ENCODE measurements at regions not wholly inside any gene's neighbourhood (a gene's known extent, or its start where the extent isn't known, plus 50 kb on each side); places are given as distances from the start of the nearest gene placed in this dataset.

GRCh38 chr17:52674686-52675085, 516.2 kb upstream of the CA10 start:
- ChIA-PET POLR2A (no interaction called here), CTCF (no interaction called here)
- no peak overlapping the region for H3K4me3 ChIP-seq (ENCODE audit: low read depth, low read length)
- TF ChIP-seq CTCF (IDR thresholded peaks at IDR 0.05; ENCODE audit: insufficient read depth, low read length, missing control alignments) = no peak
- DNase-seq (ENCODE audit: low read depth, low spot score) = no peak

GRCh38 chr17:52673791-52674190, 515.3 kb upstream of the CA10 start:
- H3K4me3 ChIP-seq (ENCODE audit: low read depth, low read length) = no peak overlapping the region
- no peak for TF ChIP-seq CTCF (IDR thresholded peaks at IDR 0.05; ENCODE audit: insufficient read depth, low read length, missing control alignments)
- ChIA-PET POLR2A (no interaction called here), CTCF (no interaction called here)
- no peak for DNase-seq (ENCODE audit: low read depth, low spot score)

- ChIA-PET POLR2A (no interaction called here), CTCF (no interaction called here)
- no peak for TF ChIP-seq CTCF (IDR thresholded peaks at IDR 0.05; ENCODE audit: insufficient read depth, low read length, missing control alignments)
- DNase-seq (ENCODE audit: low read depth, low spot score) = no peak
- H3K4me3 ChIP-seq (ENCODE audit: low read depth, low read length) = no peak overlapping the region
These were observed 507.8 kb upstream of the CA10 start for GRCh38 chr17:52666264-52666663.

- TF ChIP-seq CTCF (IDR thresholded peaks at IDR 0.05; ENCODE audit: insufficient read depth, low read length, missing control alignments) = no peak
- no peak overlapping the region for H3K4me3 ChIP-seq (ENCODE audit: low read depth, low read length)
- ChIA-PET CTCF (no interaction called here), POLR2A (no interaction called here)
- DNase-seq (ENCODE audit: low read depth, low spot score) = no peak
These were observed 502.2 kb upstream of the CA10 start for GRCh38 chr17:52660692-52661091.

- ChIA-PET POLR2A (no interaction called here), CTCF (no interaction called here)
- no peak for DNase-seq (ENCODE audit: low read depth, low spot score)
- no peak for TF ChIP-seq CTCF (IDR thresholded peaks at IDR 0.05; ENCODE audit: insufficient read depth, low read length, missing control alignments)
- no peak overlapping the region for H3K4me3 ChIP-seq (ENCODE audit: low read depth, low read length)
These were observed 494.5 kb upstream of the CA10 start for GRCh38 chr17:52653014-52653413.

GRCh38 chr17:52648995-52649394, 490.5 kb upstream of the CA10 start:
- no peak for DNase-seq (ENCODE audit: low read depth, low spot score)

More at GRCh38 chr17:52648995-52649394, 490.5 kb upstream of the CA10 start:
- no peak for TF ChIP-seq CTCF (IDR thresholded peaks at IDR 0.05; ENCODE audit: insufficient read depth, low read length, missing control alignments)
- CTCF ChIA-PET = no interaction called here
- H3K4me3 ChIP-seq (ENCODE audit: low read depth, low read length) = no peak overlapping the region
- POLR2A ChIA-PET = no interaction called here

All from AG04449 (cell line).